GM03348 (cell line): ENCODE measurements at regions not wholly inside any gene's neighbourhood (a gene's known extent, or its start where the extent isn't known, plus 50 kb on each side); places are given as distances from the start of the nearest gene placed in this dataset.
A peak's percentile ranks its signal among the peaks of the same experiment; 100 is the strongest.
"Not testable (repeated sequence)": the region's sequence is repeated elsewhere in the genome, so short reads cannot be mapped to it uniquely, and the experiment has no call there.

Experiments
- DNase-seq: peaks from one replicate; pipeline ENCODE4 v3.0.0; 2012; ENCODE audit warnings: low spot score

GRCh38 chr2:52539026-52539970, 1228.3 kb upstream of the CHAC2 start:
- DNase-seq = peak; percentile 48

GRCh38 chr2:52537588-52537987, 1230.0 kb upstream of the CHAC2 start:
- no peak for DNase-seq

- DNase-seq = no peak
Measured at GRCh38 chr2:52536929-52537460, 1230.6 kb upstream of the CHAC2 start.

DNA sequence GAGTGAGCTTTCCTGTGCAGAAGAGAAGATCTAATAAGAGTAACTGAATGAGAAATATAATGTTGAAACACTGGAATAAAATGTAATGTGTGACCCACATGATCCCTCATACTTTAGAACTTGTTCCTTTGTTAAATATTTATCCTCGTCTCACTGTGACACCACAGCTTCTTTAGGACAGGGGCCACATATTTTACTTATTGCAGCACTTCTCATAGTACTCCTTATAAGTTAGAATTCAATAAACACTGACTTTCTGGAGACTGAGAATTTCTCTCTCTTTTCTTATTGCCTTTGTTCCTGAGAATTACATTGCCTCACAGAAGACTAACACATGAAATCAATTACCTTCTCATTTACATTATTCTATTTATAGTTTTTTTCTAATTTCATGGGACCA, 1234.6 kb upstream of the CHAC2 start:
- no peak for DNase-seq

DNA sequence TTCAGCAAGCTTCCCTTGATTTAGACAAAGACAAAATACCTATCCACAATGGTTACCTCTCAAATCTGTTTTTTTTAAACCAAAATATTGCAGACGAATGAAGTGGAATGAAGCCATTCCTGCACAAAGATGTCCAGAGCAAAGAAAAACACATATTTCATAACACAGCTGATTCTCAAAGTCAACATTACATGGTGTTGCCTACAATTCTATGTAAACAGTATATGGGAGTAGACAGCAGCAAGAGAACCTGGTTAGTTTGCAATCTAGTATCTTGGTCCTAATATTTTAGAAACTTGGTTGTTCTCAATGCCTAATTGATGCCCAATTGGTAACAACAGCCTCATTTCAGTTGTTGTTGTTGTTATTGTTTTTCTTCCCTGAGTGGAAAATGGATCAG, 1240.9 kb upstream of the CHAC2 start:
- DNase-seq = no peak

GRCh38 chr2:52520644-52521043, 1247.0 kb upstream of the CHAC2 start:
- no peak for DNase-seq

DNA sequence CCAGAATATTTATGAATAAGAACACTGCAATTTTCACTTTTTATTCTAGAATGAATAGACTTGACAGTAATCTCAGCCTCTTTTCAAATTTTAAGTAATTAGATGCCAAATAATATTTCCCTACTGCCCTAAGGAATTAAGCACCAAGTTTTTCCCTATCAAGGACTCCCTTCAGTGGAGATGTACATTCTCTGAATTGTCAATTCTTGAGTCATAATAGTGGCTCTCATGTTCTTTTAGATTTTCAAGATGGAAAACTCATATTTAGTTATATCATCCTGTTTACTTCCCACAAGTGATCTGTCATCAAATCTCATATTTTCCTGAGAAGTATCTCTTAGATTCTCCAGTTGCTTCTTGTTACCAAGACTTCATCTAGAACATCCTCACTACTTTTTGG, 1248.9 kb upstream of the CHAC2 start:
- DNase-seq = no peak

DNA sequence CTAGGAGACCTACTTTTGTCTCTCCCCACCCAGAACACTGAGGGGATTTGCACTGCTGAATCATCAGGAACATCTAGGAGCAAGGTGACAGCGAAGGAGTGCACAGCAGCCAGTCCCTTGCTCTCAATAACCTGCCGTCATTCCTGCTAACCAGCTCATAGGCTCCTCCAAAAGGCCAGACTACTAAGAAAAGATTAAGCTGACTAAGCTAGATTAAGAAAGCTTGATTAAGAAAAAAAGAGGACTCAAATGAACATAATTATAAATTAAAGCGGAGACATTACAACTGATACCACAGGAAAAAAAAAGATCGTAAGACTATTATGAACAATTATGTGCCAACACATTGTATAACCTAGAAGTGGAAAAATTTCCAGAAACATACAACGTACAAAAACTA, 1254.8 kb upstream of the CHAC2 start:
- DNase-seq = no peak

DNA sequence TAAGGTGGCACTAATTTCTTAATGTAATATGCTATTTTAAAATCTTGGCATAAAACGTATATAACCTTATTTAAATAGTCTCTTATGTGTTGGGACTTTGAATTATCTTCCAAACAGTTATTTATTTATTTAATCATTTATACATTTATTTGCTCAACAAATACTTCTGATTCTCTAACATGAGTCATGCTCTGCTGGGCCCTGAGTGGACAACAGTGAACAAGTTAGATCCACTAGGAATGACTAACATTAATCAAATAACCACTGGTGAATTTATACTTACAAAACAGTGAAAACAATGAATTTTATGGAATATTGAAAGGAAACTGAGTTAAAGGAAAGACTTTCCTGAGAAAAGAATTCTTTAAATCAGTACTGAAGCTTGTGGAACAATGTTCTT, 1257.2 kb upstream of the CHAC2 start:
- DNase-seq = no peak

DNA sequence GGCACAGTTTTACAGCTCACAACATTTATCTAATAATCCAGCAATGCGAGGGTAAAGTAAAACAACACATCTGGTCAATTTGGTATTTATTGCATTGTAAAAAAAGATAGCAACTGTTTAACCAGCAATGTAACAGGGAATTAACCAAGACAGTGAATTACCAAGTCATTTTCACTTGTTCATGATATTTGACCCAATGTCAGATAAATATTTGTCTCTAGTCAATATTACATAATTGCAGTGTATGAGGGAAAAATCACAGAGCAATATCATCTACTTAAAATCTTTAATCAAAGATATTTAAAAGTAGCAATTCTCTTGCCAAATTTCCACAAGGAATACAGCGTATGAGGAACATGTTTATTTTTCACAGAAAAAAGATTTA, 1265.1 kb upstream of the CHAC2 start:
- no peak for DNase-seq

DNA sequence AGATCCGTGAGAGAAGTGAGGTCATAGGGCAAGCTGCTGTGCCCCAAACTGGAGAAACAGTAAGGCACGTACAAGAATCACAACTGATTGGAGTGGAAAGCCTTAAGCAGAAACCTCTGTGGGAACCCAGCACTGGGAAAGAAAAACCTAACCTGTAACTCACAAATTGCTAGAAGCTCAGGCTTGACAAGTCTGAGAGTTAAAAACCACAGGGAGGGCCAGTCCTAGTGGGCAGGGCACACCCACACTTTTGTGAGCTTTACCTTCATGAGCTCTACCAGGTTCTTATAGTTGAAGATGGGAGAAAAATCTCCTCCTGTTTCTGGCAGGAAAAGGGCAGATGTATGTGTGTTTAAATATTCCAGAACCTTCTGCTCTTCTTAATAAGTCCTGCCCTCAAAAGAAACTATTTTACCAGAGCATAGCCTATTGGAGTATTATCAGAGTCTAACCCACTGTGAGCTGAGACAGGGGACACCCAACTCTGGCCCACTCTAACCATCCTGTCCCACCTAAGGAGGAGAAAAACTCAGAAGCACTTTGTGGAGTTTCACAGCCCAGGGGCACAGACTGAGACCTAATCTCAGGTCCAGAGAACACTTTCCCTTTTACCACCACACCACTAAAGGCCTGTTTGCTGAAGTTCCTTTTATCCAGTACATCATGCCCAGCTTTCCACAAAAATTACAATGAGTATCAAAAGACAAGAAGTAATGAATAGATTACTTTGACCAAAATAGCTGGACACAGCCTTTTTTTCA, 1265.7 kb upstream of the CHAC2 start:
- DNase-seq = no peak

- DNase-seq = no peak
Measured at GRCh38 chr2:52500561-52500960, 1267.0 kb upstream of the CHAC2 start.

DNA sequence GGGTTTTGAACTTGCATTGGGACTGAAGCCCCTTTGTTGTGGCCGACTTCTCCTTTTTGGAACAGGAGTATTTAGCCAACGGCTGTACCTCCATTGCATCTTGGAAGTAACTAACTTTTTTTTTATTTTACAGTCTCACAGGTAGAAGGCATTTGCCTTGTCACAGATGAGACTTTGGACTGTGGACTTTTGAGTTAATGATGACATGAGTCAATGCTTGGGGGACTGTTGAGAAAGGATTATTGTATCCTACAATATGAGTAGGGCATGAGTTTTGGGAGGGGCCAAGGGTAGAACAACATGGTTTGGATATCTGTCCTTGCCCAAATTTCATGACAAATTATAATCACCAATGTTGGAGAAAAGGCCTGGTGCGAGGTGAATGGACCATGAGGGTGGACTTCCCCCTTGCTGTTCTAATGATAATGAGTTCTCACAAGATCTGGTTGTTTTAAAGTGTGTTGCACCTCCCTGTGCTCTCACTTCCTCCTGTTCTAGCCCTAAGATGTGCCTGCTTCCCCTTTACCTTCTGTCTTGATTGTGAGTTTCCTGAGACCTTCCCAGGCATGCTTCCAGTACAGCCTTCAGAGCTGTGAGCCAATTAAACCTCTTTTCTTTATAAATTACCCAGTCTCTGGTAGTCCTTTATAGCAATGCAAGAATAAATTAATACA, 1269.4 kb upstream of the CHAC2 start:
- no peak for DNase-seq

GRCh38 chr2:52495816-52496215, 1271.8 kb upstream of the CHAC2 start:
- no peak for DNase-seq

GRCh38 chr2:52477166-52477565, 1290.4 kb upstream of the CHAC2 start:
- no peak for DNase-seq

GRCh38 chr2:52475590-52475989, 1292.0 kb upstream of the CHAC2 start:
- DNase-seq = no peak

DNA sequence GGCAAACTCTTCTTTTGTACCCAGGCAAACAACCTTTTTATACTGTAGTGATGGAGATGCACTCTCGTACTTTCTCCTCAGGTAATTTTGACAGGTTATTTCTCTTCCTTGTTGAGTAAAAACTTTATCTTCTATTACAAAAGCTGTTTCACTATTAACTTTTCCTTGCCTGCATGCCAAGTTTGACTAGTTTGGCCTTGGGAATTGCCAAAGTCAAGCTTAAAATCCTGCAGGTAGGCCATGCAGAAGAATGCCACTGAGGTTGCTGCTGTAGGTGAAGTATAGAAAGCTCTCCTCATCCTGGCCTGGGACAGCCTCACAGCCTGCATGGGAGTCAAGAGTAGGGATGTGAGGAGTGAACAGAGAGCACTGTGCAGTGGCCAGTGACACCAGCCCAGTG, 1293.5 kb upstream of the CHAC2 start:
- no peak for DNase-seq

DNA sequence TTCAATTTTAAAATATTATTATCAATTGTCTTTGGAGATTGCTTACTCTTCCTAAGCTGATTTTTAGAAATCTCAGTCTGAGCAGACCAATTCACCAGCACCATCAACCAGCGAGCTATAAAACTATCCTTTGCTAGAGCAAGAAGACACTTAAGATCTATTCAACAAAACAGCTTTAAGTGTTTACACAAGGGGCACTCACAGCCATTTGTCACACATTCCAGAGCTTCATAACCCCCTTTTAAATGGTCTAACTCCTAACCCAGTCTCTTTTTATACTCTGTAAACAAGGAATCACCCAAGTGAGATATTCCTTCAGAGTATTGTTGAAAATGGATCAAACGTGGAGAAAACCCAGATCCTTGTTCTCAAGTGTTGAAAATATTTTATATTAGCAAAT, 1294.1 kb upstream of the CHAC2 start:
- DNase-seq = no peak

DNA sequence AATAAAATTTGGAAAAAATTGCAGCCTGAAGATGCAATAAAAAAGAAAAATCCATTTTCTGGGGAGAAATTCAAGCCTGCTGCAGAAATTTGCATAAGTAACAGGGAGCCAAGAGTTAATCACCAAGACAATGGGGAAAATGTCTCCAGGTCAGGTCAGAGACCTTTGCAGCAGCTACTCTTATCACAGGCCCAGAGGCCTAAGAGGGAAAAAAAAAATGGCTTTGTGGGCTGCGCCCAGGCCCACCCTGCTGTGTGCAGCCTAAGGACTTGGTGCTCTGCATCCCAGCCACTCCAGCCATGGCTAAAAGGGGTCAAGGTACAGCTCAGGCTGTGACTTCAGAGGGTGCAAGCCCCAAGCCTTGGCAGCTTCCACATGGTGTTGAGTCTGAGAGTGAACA, 1297.1 kb upstream of the CHAC2 start:
- not testable (repeated sequence) for DNase-seq

- DNase-seq = no peak
Measured at GRCh38 chr2:52467189-52467588, 1300.4 kb upstream of the CHAC2 start.

DNA sequence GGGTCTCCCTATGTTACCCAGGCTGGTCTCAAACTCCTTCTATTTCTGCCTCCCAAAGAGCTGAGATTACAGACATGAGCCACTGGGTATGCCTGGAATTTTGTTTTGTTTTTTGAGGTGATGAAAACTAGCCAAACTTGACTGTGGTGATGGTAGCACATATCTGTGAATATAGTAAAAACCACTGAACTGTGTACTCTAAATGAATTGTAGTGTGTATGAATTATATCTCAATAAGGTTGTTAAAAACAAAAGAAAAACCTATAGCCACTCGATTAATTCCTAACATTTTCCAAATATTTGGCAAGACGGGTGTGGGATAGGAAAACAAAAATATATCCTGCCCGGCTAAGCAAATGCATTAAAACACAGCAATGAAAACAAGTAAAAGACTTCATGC, 1302.3 kb upstream of the CHAC2 start:
- DNase-seq = no peak

DNA sequence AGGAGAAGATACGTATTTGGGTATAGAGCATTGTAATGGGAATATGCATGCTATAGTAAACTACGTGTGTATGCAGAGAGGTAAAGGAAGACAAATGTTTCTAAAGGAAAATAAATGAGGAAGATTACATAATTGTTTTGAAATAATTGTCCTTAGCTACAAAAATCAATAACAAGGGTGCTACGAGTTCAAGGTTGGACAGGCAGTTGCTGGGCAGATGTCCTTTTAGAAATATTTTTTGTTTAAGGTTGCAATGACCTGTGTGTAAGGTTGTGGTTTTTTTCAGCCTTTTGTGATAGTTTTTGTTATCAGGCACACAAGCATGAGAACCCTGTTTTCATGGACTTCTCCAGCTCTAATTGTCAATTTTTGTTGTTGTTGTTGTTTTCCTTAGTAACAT, 1304.1 kb upstream of the CHAC2 start:
- DNase-seq = no peak
